NB4 (cell line): ENCODE measurements at regions not wholly inside any gene's neighbourhood (a gene's known extent, or its start where the extent isn't known, plus 50 kb on each side); places are given as distances from the start of the nearest gene placed in this dataset.

Source experiments
- POLR2A ChIP-seq: IDR thresholded peaks from 2 replicates; pipeline ENCODE4 v1.6.1; 2011; ENCODE audit warnings: mild to moderate bottlenecking; ENCODE audit not compliant: insufficient read length; ENCODE audit errors: extremely low read depth
- TF ChIP-seq, protein P1 (sequence below): IDR thresholded peaks from one replicate; pipeline ENCODE4 v1.5.1; 2012; ENCODE audit warnings: low read depth, low read length

DNA sequence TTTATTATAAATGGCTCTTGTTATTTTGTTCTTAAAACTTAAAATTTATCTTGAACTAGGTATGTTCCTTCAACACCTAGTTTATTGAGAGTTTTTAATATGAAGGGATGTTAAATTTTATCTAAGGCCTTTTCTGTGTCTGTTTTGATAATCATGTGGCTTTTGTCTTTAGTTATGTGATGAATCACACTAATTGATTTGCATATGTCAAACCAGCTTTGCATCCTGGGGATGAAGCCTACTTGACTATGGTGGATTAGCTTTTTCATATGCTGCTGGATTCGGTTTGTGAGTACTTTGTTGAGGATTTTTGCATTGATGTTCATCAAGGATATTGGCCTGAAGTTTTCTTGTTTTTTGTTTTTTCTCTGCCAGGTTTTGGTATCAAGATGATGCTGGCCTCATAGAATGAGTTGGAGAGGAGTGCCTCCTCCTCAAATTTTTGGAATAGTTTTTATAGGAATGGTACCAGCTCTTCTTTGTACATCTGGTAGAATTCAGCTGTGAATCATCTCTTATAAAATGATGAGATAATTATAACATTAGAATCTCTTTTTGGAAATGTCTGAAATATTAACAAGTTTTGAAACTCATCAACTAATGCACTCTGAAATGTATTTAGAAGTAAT lies 78.7 kb upstream of the AGR3 start:
- TF ChIP-seq, protein P1, sequence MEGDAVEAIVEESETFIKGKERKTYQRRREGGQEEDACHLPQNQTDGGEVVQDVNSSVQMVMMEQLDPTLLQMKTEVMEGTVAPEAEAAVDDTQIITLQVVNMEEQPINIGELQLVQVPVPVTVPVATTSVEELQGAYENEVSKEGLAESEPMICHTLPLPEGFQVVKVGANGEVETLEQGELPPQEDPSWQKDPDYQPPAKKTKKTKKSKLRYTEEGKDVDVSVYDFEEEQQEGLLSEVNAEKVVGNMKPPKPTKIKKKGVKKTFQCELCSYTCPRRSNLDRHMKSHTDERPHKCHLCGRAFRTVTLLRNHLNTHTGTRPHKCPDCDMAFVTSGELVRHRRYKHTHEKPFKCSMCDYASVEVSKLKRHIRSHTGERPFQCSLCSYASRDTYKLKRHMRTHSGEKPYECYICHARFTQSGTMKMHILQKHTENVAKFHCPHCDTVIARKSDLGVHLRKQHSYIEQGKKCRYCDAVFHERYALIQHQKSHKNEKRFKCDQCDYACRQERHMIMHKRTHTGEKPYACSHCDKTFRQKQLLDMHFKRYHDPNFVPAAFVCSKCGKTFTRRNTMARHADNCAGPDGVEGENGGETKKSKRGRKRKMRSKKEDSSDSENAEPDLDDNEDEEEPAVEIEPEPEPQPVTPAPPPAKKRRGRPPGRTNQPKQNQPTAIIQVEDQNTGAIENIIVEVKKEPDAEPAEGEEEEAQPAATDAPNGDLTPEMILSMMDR = no peak
- TF ChIP-seq POLR2A = no peak
